ENCODE measurements at regions not wholly inside any gene's neighbourhood (a gene's known extent, or its start where the extent isn't known, plus 50 kb on each side); places are given as distances from the start of the nearest gene placed in this dataset.

GRCh38 chr10:78374331-78375028 lies 340.8 kb downstream of the RPS24 start:
- no peak for DNase-seq

GRCh38 chr10:78375854-78376785 lies 342.5 kb downstream of the RPS24 start:
- DNase-seq = no peak

DNA sequence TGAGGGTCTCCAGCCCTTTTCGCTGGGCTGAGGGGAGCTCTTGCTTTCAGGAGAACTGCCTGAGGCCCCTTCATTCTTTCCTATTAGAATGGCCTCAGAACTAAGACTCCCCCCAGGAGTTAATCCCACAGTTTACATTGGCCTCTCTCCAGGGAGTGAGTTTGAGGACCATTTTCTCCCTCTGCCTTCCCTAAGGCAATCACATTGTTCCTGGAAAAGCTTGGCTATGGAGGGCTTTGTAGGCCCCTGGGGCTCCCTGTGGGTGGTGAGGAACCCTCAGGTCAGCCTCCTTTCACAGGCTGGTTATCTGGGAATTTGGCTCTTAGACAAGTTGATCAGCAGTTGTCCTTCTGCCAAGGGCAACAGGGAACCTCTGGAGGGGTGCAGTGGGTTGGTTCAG lies 343.7 kb downstream of the RPS24 start:
- DNase-seq = no peak

DNA sequence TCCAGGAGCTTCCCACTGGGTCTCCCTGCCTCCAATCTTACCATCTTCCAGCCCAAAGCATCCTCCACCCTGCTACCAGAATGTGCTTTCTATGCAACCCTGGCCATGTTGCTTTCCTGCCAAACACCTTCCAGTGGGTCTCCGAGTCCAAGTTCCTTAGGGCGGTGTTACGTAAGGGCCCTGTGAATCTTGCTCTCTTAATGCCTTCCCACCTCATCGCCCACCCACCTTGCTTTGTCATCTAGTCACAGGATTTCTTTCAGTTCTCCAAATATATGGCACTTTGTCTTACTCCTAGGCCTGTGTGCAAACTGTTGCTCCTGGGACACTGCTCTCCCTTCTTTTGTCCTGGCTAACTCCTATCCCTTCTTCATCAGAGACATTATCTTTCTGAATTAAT lies 344.5 kb downstream of the RPS24 start:
- no peak for DNase-seq

DNA sequence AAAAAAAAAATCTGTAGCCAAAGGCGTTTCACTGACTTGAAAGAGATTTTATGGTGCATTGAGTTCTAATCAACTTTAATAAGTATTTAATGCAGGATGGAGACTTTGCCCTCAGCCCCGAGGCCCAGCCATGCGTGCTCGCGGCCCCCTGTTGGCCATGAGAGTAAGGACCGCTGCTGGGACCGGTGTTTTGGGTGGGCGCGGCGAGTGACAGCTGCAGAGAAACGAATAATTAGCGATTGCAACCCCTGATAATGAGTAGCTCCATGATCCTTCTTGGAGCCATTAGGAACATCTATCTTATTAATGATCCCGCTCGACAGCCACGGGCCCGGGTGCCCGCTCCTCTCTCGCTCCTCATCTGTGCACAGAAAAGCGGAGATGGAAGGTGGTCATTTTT lies 347.4 kb downstream of the RPS24 start:
- DNase-seq = no peak

- DNase-seq = no peak
These were observed 348.4 kb downstream of the RPS24 start for GRCh38 chr10:78382047-78382446.

GRCh38 chr10:78382772-78383171 lies 349.1 kb downstream of the RPS24 start:
- no peak for DNase-seq

DNA sequence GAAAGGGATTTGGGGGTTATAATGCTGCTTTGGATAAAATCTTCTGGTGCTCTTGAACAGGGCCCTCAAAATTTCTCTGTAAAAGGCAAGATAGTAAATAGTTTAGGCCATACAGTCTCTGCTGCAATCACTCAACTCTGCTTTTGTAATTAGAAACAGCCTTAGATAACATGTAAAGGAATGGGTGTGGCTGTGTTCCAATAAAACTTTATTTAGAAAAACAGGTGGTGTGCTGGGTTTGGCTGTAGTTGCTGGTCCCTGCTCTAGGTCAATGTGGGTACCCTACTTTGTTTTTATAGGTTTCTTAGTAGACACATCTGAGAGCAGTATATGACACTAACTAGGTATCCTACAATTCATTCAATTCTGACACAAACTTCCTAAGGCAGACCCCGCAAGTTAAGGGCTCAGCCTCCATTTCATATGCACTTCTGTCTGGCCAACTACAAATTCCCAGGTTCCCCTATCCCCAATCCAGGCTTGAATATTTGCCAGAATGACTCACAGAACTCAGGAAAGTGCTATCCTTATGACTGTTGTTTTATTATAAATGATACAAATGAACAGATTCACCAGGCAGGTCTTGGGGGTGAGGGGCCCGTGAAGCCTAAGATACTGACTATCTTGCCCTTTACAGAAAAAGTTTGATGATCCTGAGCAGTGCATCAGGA lies 349.9 kb downstream of the RPS24 start:
- DNase-seq = no peak

DNA sequence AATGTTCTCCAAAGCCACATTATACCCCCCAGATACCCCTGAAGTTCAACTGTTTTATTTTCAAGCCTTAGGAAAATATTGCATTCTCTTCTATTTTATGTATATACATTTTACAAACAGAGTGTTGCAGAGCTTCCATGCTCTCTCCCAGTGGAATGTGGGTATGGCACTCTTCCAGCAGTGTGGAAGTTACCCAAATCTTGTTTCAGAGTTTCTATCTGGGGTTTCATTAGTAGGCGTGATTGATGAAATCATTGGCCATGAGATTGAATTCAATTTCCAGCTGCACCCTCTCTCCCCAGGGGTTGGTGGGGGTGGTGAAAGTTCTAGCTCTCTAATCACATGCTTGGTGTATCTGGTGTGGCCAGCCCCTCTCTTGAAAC lies 350.4 kb downstream of the RPS24 start:
- no peak for DNase-seq

GRCh38 chr10:78385599-78385998 lies 351.9 kb downstream of the RPS24 start:
- no peak for DNase-seq

DNA sequence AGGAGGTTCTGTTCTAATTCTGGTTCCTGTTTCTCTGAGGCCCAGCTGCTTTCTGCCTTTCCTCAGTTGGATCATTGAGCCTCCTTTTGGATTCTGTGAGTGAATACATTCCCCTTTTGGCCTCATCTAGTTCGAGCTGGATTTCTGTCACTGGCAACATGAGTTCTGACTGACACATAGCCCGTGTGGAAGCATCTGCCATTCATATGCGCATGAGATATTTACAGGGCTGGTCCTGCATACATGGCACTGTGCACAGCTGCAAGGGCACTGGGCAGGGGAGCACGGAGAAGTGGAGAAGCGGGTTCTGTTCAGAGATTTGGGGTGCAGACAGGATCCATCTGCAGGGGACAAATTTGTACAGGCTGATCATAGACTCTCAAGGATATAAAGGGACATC lies 352.8 kb downstream of the RPS24 start:
- DNase-seq = no peak

GRCh38 chr10:78388331-78389050 lies 354.8 kb downstream of the RPS24 start:
- DNase-seq = no peak

- DNase-seq = no peak
These were observed 355.8 kb downstream of the RPS24 start for GRCh38 chr10:78389419-78389818.

DNA sequence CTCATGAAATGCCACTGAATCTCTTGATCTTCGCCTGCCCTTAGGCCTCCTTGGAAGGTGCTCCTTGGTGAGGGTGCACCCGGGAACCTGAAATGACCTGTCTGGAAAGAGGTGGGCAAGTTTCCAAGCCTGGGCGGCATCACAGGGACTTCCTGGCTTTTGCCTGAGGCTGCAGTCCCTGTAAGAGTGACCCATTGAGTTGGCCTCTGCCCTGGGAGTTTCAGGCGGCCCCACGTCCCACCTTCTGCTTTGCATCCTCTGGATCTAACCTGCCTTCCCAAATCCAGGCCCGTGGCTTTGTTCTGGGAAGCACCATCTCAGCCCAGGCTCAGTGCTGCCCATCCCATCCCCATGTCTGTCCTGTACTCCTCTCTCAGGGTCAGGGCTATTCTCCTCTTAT lies 356.4 kb downstream of the RPS24 start:
- no peak for DNase-seq

- DNase-seq = no peak
These were observed 357.2 kb downstream of the RPS24 start for GRCh38 chr10:78390817-78391216.

DNA sequence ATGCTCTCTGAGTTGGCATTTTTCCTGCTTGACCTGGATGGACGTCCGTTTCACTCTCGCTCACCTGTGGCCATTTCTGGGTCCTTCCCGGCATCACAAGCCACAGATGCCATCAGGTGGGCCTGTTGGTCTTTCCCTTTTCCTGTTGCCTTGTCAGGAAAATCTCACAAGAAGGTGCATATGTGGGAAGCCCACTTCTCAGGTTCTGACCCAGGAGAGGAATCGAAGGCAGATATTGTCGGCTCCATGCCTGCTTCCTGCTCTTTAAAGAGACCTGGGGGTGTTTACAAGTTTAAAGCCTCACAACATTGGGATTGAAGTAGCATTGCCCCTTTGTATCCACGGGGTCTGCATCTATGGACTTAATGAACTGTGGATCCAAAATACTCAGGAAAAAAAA lies 357.9 kb downstream of the RPS24 start:
- DNase-seq = no peak

DNA sequence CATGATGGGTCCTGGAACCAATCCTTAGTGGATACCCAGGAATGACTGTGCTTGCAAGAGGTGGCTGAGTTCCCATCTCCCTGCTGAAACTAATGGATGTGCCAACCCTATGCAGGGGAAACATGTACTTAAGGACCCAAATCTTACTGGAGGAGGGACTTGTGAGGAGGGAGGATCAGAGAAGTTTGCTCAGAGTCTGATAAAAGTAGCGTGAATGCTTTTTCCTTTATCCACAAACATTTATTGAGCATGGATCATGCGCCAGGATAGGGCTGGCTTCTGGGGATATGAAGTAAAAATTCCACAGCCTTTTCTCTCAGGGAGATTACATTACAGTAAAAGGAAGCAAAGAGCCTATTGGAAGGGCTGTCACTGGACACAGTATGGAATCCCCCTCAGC lies 358.5 kb downstream of the RPS24 start:
- DNase-seq = no peak

GRCh38 chr10:78393094-78393493 lies 359.4 kb downstream of the RPS24 start:
- DNase-seq = no peak

- DNase-seq = no peak
These were observed 360.4 kb downstream of the RPS24 start for GRCh38 chr10:78394047-78394446.

DNA sequence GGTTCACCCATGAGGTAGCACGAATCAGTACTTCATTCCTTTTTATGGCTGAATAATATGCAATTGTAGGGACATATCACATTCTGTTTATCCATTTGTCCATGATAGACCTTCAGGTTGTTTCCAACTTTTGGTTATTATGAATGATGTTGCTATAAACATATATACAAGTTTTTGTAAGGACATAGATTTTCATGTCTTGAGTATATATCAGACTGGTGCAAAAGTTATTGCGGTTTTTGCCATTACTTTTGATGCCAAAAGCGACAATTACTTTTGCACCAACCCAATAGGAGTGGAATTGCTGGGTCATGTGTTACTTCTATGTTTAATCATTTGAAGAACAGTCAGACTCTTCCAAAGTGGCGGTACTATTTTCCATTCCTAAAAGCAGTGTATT lies 361.5 kb downstream of the RPS24 start:
- no peak for DNase-seq

GRCh38 chr10:78396754-78397153 lies 363.1 kb downstream of the RPS24 start:
- DNase-seq = no peak

DNA sequence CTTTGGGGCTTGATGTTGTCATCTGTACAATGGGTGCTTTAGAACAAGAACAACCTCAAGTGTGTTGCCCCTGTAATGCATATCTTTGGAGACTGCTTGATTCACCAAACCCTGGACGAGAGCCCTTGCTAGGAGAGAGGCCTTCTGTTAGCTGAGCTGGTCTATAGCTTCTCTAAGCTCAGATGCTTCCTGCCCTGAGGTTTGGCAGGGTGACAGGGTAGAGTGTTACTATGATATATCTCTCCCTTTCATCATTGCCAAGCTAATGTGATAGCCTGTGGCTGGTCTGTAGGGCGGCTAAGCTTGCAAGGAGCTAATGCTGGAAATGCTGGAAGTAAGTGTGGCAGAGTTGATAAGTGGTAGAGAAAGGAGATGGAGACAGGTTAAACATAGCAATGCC lies 364.1 kb downstream of the RPS24 start:
- DNase-seq = no peak

DNA sequence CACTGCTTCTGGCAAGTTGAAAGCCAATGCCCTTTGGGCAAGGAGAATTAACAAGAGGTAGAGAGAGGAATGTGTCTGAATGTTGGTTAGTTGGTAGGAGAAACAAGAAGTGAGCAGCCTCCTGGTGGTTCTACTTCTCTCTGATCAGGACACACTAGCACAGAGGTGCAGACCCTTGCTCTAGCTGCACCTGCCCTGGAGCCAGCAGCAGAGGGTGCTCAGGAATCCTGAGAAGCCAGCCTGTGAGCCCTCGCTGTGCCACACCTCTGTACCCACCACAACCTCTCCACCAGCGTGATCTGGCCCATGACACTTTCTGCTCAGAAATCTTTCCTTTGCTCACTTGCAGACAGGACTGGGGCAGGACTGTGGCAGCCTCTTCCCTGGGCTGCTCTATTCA lies 364.7 kb downstream of the RPS24 start:
- DNase-seq = no peak
